WTC11 (cell line): ENCODE measurements at regions not wholly inside any gene's neighbourhood (a gene's known extent, or its start where the extent isn't known, plus 50 kb on each side); places are given as distances from the start of the nearest gene placed in this dataset.

Experiments used
- ATAC-seq: fragments of 200-7000 bp; cut with Tn5 transposase; 2 replicates; pipeline ENCODE4 v1.10.0; 2021; ENCODE audit warnings: mild to moderate bottlenecking, moderate library complexity
- CTCF ChIA-PET: fragments of 300-600 bp; sonication (Branson Sonifier 250); formaldehyde crosslinking; loops from one replicate; lab custom pipeline; 2021; ENCODE audit warnings: antibody characterized with exemption; lab: Charles Lee
- POLR2A ChIA-PET: fragments of 350-600 bp; sonication (Branson Sonifier 250); formaldehyde crosslinking; loops from one replicate; lab custom pipeline; 2021; ENCODE audit warnings: antibody characterized with exemption; lab: Charles Lee
- DNase-seq: peaks from one replicate; pipeline ENCODE4 v3.0.0; 2021; ENCODE audit warnings: low spot score
- H3K27ac Mint-ChIP-seq: 2 replicates; pipeline ENCODE4 v1.8.0; 2021; ENCODE audit warnings: mixed read lengths
- H3K27me3 Mint-ChIP-seq: 2 replicates; pipeline ENCODE4 v1.8.0; 2021; ENCODE audit warnings: low read depth, mild to moderate bottlenecking, moderate library complexity, mixed read lengths
- H3K36me3 Mint-ChIP-seq: 2 replicates; pipeline ENCODE4 v1.8.0; 2021; ENCODE audit warnings: mixed read lengths
- H3K4me1 Mint-ChIP-seq: 2 replicates; pipeline ENCODE4 v1.8.0; 2022; ENCODE audit warnings: mixed read lengths
- H3K4me3 Mint-ChIP-seq: 2 replicates; pipeline ENCODE4 v1.8.0; 2021; ENCODE audit warnings: mild to moderate bottlenecking, moderate library complexity, mixed read lengths
- H3K9me3 Mint-ChIP-seq: 2 replicates; pipeline ENCODE4 v1.8.0; 2021; ENCODE audit warnings: mixed read lengths
- AFF4 ChIP-seq: sonication (generic); formaldehyde crosslinking; IDR thresholded peaks from 2 replicates; pipeline ENCODE4 v1.8.1; 2023; ENCODE audit warnings: mild to moderate bottlenecking, missing genetic modification reagents, borderline replicate concordance
- ATF2 ChIP-seq: sonication (generic); formaldehyde crosslinking; IDR thresholded peaks from 2 replicates; pipeline ENCODE4 v1.8.1; 2022; ENCODE audit warnings: low read depth, missing genetic modification reagents, borderline replicate concordance
- CBFB ChIP-seq: sonication (generic); formaldehyde crosslinking; IDR thresholded peaks from 2 replicates; pipeline ENCODE4 v1.8.1; 2022; ENCODE audit warnings: mild to moderate bottlenecking, low read depth, missing genetic modification reagents
- CREB1 ChIP-seq: sonication (generic); formaldehyde crosslinking; IDR thresholded peaks from 2 replicates; pipeline ENCODE4 v1.8.0; 2023; ENCODE audit warnings: mild to moderate bottlenecking, missing genetic modification reagents
- CREM ChIP-seq: sonication (generic); formaldehyde crosslinking; IDR thresholded peaks from 2 replicates; pipeline ENCODE4 v1.8.1; 2022; ENCODE audit warnings: mild to moderate bottlenecking, missing genetic modification reagents, moderate library complexity
- E2F5 ChIP-seq: sonication (generic); formaldehyde crosslinking; IDR thresholded peaks from 2 replicates; pipeline ENCODE4 v1.8.1; 2022; ENCODE audit warnings: mild to moderate bottlenecking, moderate library complexity, missing genetic modification reagents
- ESRRA ChIP-seq: sonication (generic); formaldehyde crosslinking; IDR thresholded peaks from 2 replicates; pipeline ENCODE4 v1.8.1; 2022; ENCODE audit warnings: mild to moderate bottlenecking, missing genetic modification reagents, borderline replicate concordance
- FOXJ3 ChIP-seq: sonication (generic); formaldehyde crosslinking; IDR thresholded peaks from 2 replicates; pipeline ENCODE4 v1.9.0; 2021; ENCODE audit warnings: missing genetic modification reagents, mild to moderate bottlenecking, borderline replicate concordance
- GRHL2 ChIP-seq: fragments of 250-450 bp; sonication (Bioruptor Pico); IDR thresholded peaks from 2 replicates; pipeline ENCODE4 v1.8.0; 2022; ENCODE audit warnings: mild to moderate bottlenecking, moderate library complexity; ENCODE audit not compliant: insufficient replicate concordance, severe bottlenecking
- JUN ChIP-seq: sonication (generic); formaldehyde crosslinking; IDR thresholded peaks from 2 replicates; pipeline ENCODE4 v1.8.0; 2023; ENCODE audit warnings: mild to moderate bottlenecking, missing genetic modification reagents
- MAX ChIP-seq: sonication (generic); formaldehyde crosslinking; IDR thresholded peaks from 2 replicates; pipeline ENCODE4 v1.8.0; 2022; ENCODE audit warnings: mild to moderate bottlenecking, missing genetic modification reagents
- NFE2L1 ChIP-seq: sonication (generic); formaldehyde crosslinking; IDR thresholded peaks from 2 replicates; pipeline ENCODE4 v1.8.1; 2023; ENCODE audit warnings: missing genetic modification reagents
- NR2C2 ChIP-seq: sonication (generic); formaldehyde crosslinking; IDR thresholded peaks from 2 replicates; pipeline ENCODE4 v1.8.0; 2022; ENCODE audit warnings: mild to moderate bottlenecking, missing genetic modification reagents
- PRRX2 ChIP-seq: fragments of 250-450 bp; sonication (Bioruptor Pico); IDR thresholded peaks from 2 replicates; pipeline ENCODE4 v1.8.0; 2021; ENCODE audit warnings: mild to moderate bottlenecking
- RELA ChIP-seq: sonication (generic); formaldehyde crosslinking; IDR thresholded peaks from 2 replicates; pipeline ENCODE4 v1.8.1; 2022; ENCODE audit warnings: missing genetic modification reagents, mild to moderate bottlenecking, borderline replicate concordance
- RORB ChIP-seq: fragments of 250-450 bp; sonication (Bioruptor Pico); IDR thresholded peaks from 2 replicates; pipeline ENCODE4 v1.9.0; 2021; ENCODE audit warnings: mild to moderate bottlenecking
- SMAD3 ChIP-seq: sonication (generic); formaldehyde crosslinking; IDR thresholded peaks from 2 replicates; pipeline ENCODE4 v1.8.0; 2022; ENCODE audit warnings: missing genetic modification reagents, mild to moderate bottlenecking, borderline replicate concordance
- SMAD4 ChIP-seq: sonication (generic); formaldehyde crosslinking; IDR thresholded peaks from 2 replicates; pipeline ENCODE4 v1.8.0; 2022; ENCODE audit warnings: mild to moderate bottlenecking, missing genetic modification reagents
- TCF7 ChIP-seq: sonication (generic); formaldehyde crosslinking; IDR thresholded peaks from 2 replicates; pipeline ENCODE4 v1.8.0; 2022; ENCODE audit warnings: mild to moderate bottlenecking, low read depth, missing genetic modification reagents, moderate library complexity
- TP53 ChIP-seq: sonication (generic); formaldehyde crosslinking; IDR thresholded peaks from 2 replicates; pipeline ENCODE4 v1.8.1; 2023; ENCODE audit warnings: mild to moderate bottlenecking, missing genetic modification reagents
- USF1 ChIP-seq: sonication (generic); formaldehyde crosslinking; IDR thresholded peaks from 2 replicates; pipeline ENCODE4 v1.8.0; 2022; ENCODE audit warnings: mild to moderate bottlenecking, missing genetic modification reagents
- ZBTB43 ChIP-seq: sonication (generic); formaldehyde crosslinking; IDR thresholded peaks from 2 replicates; pipeline ENCODE4 v1.8.1; 2023; ENCODE audit warnings: mild to moderate bottlenecking, missing genetic modification reagents
- ZNF396 ChIP-seq: fragments of 250-450 bp; sonication (Bioruptor Pico); IDR thresholded peaks from 2 replicates; pipeline ENCODE4 v1.8.0; 2021; ENCODE audit warnings: mild to moderate bottlenecking, moderate library complexity, borderline replicate concordance
- ZNF532 ChIP-seq: fragments of 250-450 bp; sonication (Bioruptor Pico); IDR thresholded peaks from 2 replicates; pipeline ENCODE4 v1.9.0; 2021; ENCODE audit warnings: mild to moderate bottlenecking, borderline replicate concordance

- no peak for DNase-seq
- Mint-ChIP-seq H3K27ac (no peak overlapping the region), H3K4me3 (no peak overlapping the region), H3K27me3 (no peaks in the 10 kb centered on the region), H3K36me3 (no peaks in the 10 kb centered on the region), H3K9me3 (peaks cover 8% of the 10 kb centered on the region; the same call in 1 of the 2 replicates), H3K4me1 (no peaks in the 10 kb centered on the region)
- POLR2A ChIA-PET = no interaction called here
- no peak for ATAC-seq
- TF ChIP-seq RELA = no peak
- TF ChIP-seq ZBTB43 = no peak
- TF ChIP-seq CREB1 = no peak
- no peak for TF ChIP-seq GRHL2 (CRISPR knock-in tag)
- TF ChIP-seq TP53 (CRISPR knock-in tag) = no peak
- no peak for TF ChIP-seq RORB (CRISPR knock-in tag)
- TF ChIP-seq PRRX2 (CRISPR knock-in tag) = no peak
- TF ChIP-seq MAX (CRISPR knock-in tag) = no peak
- TF ChIP-seq USF1 (CRISPR knock-in tag) = no peak
- TF ChIP-seq ZNF396 (CRISPR knock-in tag) = no peak
- no peak for TF ChIP-seq ZNF532 (CRISPR knock-in tag)
- TF ChIP-seq SMAD3 (CRISPR knock-in tag) = no peak
- TF ChIP-seq NFE2L1 (CRISPR knock-in tag) = no peak
- TF ChIP-seq NR2C2 (CRISPR knock-in tag) = no peak
- CTCF ChIA-PET = no interaction called here
Measured at GRCh38 chr4:36003051-36003450, 241.3 kb downstream of the ARAP2 start.

GRCh38 chr4:36004204-36004851 is 240.0 kb downstream of the ARAP2 start:
- Mint-ChIP-seq H3K27me3 (no peaks in the 10 kb centered on the region), H3K4me3 (no peak overlapping the region), H3K27ac (no peak overlapping the region), H3K9me3 (peaks cover 15% of the 10 kb centered on the region), H3K36me3 (no peaks in the 10 kb centered on the region), H3K4me1 (no peaks in the 10 kb centered on the region)
- CTCF ChIA-PET = no interaction called here
- DNase-seq (no peak), ATAC-seq (no peak)
- POLR2A ChIA-PET = no interaction called here
- TF ChIP-seq JUN (CRISPR knock-in tag) (no peak), CREM (CRISPR knock-in tag) (no peak), TP53 (CRISPR knock-in tag) (no peak), FOXJ3 (CRISPR knock-in tag) (no peak), ATF2 (CRISPR knock-in tag) (no peak), CBFB (CRISPR knock-in tag) (no peak), AFF4 (no peak), SMAD4 (CRISPR knock-in tag) (no peak), E2F5 (CRISPR knock-in tag) (no peak), RORB (CRISPR knock-in tag) (no peak), TCF7 (CRISPR knock-in tag) (no peak), ESRRA (no peak)
